Gastrocnemius medialis (tissue), 4 donors: ENCODE measurements at regions not wholly inside any gene's neighbourhood (a gene's known extent, or its start where the extent isn't known, plus 50 kb on each side); places are given as distances from the start of the nearest gene placed in this dataset.

Experiments
- ATAC-seq, 2 donors: fragments of 150-250 bp; one replicate each; pipeline ENCODE4 v1.9.1; 2016
- DNase-seq, 2 donors: peaks; one replicate each; pipeline ENCODE4 v3.0.0-alpha.2; 2019
- H3K27ac ChIP-seq, 4 donors: fragments of 200-600 bp; sonication (generic); 1 replicate in 1 of 4; 2 replicates in 3 of 4; pipeline ENCODE4 v1.5.1; 2016 to 2018; ENCODE audit warnings: mild to moderate bottlenecking in 2 of 4, moderate library complexity in 1 of 4
- H3K27me3 ChIP-seq, 3 donors: fragments of 200-600 bp; sonication (generic) in 2 of 3; 1 replicate in 1 of 3; 2 replicates in 2 of 3; pipeline versions ENCODE4 v1.5.1 to v1.6.0; 2016 to 2019; ENCODE audit warnings: mild to moderate bottlenecking in 1 of 3, moderate library complexity in 1 of 3
- H3K36me3 ChIP-seq, 2 donors: fragments of 200-600 bp; sonication (generic) in 1 of 2; one replicate each; pipeline ENCODE4 v1.5.1; 2017 to 2018
- H3K4me1 ChIP-seq, 2 donors: fragments of 200-600 bp; sonication (generic) in 1 of 2; one replicate each; pipeline ENCODE4 v1.5.1; 2016 to 2017; ENCODE audit warnings: mild to moderate bottlenecking in 2 of 2
- H3K4me3 ChIP-seq, 4 donors: fragments of 200-600 bp; sonication (generic) in 3 of 4; 1 replicate in 1 of 4; 2 replicates in 3 of 4; pipeline ENCODE4 v1.5.1; 2016 to 2019; ENCODE audit warnings: mild to moderate bottlenecking in 2 of 4
- H3K9me3 ChIP-seq, 3 donors: fragments of 200-600 bp; sonication (generic) in 2 of 3; 1 replicate in 1 of 3; 2 replicates in 2 of 3; pipeline ENCODE4 v1.5.1; 2016 to 2019
- POLR2A ChIP-seq, 2 donors: fragments of 450-650 bp; IDR thresholded peaks; one replicate each; pipeline ENCODE4 v1.6.1; 2017; ENCODE audit warnings: antibody characterized with exemption in 2 of 2, mild to moderate bottlenecking in 2 of 2, moderate library complexity in 2 of 2
- in situ Hi-C, 4 donors: fragments of 200-750 bp; cut with MboI; loops; one replicate each; pipeline versions ENCODE4 v1.15.0 to v1.8.0; 2017; ENCODE audit warnings: low sequenced_read_pairs in 4 of 4
- intact Hi-C: fragments of 100-400 bp; cut with DNase I; formaldehyde crosslinking; loops from one replicate; pipeline ENCODE4 v1.15.1; 2023; ENCODE audit warnings: low total_unique reads
- TF ChIP-seq, protein P1 (sequence below), 5 experiments: fragments of 450-650 bp in 3 of 5; fragments of 200-600 bp in 2 of 5; sonication (generic) in 2 of 5; IDR thresholded peaks in 4 of 5; conservative IDR thresholded peaks in 1 of 5; 1 replicate in 4 of 5; 2 replicates in 1 of 5; pipeline ENCODE4 v1.5.1; 2016 to 2019; ENCODE audit warnings: antibody characterized with exemption in 5 of 5, mild to moderate bottlenecking in 3 of 5, moderate library complexity in 3 of 5

DNA sequence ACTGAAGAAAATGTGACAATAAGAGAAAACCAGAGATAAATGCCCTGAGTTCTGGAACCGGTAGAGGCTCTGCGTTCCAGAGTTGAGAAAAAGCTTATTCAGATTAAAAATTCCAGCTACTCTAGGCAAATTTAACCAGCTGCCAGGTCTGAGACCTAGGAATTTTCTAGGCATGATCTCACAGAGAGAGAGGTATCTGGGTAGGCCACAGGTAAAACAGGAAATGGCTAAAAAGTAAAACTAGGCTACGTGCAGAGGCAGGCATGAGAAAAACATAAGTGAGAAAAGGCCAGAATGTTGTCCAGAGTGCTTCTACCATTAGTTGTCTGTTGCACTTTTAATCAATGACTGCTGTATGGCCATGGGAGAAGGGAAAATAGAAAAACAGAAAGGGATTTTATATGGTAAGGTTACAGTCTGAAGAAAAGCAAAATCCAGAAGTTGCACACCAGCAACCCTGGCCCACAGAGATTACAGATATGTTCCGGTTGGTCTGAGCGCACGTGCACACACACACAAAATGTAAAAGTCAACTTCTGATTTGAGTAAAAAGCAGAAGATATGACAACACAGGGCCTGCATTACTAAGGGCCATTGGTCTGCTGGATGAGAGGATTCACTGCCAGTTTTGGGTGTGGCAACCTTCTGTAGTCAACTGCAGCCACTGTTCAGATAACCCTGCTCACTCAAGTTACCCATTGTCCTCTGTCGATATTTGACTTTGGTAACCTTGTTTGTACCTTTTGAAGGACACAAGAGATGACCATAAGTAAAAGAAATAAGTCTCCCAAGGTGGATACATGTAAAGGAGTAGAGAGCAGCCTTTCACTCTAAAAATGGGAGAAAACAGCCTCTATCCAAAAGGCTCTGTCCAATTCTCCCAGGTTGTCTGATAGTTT lies 266.0 kb downstream of the DTWD2 start:
- in situ Hi-C loops: no loop called here
- DNase-seq (no peak), ATAC-seq (no peak)
- no peaks in the 10 kb centered on the region for H3K27me3 ChIP-seq
- no peak overlapping the region for H3K4me3 ChIP-seq
- intact Hi-C loops: no loop called here
- H3K9me3 ChIP-seq: no peaks in the 10 kb centered on the region
- no peaks in the 10 kb centered on the region for H3K4me1 ChIP-seq
- no peak for TF ChIP-seq POLR2A (IDR thresholded peaks at IDR 0.05)
- TF ChIP-seq, protein P1, sequence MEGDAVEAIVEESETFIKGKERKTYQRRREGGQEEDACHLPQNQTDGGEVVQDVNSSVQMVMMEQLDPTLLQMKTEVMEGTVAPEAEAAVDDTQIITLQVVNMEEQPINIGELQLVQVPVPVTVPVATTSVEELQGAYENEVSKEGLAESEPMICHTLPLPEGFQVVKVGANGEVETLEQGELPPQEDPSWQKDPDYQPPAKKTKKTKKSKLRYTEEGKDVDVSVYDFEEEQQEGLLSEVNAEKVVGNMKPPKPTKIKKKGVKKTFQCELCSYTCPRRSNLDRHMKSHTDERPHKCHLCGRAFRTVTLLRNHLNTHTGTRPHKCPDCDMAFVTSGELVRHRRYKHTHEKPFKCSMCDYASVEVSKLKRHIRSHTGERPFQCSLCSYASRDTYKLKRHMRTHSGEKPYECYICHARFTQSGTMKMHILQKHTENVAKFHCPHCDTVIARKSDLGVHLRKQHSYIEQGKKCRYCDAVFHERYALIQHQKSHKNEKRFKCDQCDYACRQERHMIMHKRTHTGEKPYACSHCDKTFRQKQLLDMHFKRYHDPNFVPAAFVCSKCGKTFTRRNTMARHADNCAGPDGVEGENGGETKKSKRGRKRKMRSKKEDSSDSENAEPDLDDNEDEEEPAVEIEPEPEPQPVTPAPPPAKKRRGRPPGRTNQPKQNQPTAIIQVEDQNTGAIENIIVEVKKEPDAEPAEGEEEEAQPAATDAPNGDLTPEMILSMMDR (IDR thresholded peaks at IDR 0.05 in 4 of 5, conservative IDR thresholded peaks at IDR 0.05 in 1 of 5): no peak
- H3K27ac ChIP-seq: no peak overlapping the region
- H3K36me3 ChIP-seq: no peaks in the 10 kb centered on the region

DNA sequence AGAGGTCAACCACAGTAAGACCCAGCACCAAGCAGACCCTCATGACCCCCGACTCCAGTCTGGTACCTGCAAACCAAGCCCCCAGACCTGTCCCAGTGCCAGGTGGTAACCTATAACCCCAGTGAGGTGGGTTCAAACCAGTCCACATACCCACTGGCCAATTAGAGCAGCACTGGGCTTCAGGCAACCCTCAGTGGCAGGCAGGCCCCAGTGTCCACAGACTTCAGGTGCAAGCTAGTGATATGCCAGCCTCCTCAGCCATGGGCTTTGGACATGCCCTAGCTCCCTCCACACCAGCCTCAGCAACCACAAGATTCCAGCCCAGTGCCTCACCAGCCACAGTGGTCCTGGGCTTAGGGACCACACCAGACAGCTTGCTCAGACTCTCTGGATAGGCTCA lies 276.6 kb downstream of the DTWD2 start:
- DNase-seq (no peak), ATAC-seq (no peak)
- Histone ChIP-seq H3K27me3 (no peaks in the 10 kb centered on the region), H3K36me3 (no peaks in the 10 kb centered on the region), H3K9me3 (no peaks in the 10 kb centered on the region), H3K4me3 (no peak overlapping the region), H3K4me1 (no peaks in the 10 kb centered on the region), H3K27ac (no peak overlapping the region)
- in situ Hi-C loops: no loop called here
- TF ChIP-seq POLR2A (IDR thresholded peaks at IDR 0.05): no peak
- TF ChIP-seq, protein P1 (IDR thresholded peaks at IDR 0.05 in 4 of 5, conservative IDR thresholded peaks at IDR 0.05 in 1 of 5): no peak
- intact Hi-C loops: no loop called here

DNA sequence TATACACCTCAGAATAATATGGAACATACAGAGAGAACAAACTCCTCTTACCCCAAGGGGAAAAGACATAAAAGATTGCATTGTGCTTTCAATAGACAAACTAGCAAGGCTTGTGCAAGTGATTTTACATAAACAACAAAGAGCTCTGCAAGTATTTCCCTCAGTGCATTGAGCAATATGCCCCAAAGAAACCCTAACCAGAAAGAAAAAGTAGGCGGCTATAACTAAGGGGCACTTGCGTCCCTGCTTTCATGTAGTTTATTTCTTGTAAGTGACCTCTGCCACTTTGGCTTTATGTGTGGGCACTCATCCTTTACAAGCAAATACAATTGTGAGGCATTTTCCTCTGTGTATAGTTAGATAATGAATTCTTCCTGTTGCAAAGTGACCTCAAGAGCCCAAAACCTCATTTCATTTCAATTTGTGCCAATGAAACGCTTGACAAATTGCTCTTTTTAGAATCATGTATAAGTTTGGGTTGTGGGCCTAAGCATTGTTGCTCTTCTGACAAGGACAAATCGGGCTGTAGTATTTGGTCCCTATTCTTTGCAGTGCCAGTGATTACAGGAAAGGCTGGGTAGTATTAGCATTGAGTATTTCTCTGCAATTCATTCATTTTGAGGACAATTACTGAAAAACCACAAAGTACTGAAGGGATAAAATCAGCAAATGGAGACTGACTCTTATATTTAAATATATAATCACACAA lies 282.2 kb downstream of the DTWD2 start:
- no peaks in the 10 kb centered on the region for H3K9me3 ChIP-seq
- H3K4me3 ChIP-seq: no peak overlapping the region
- no peaks in the 10 kb centered on the region for H3K4me1 ChIP-seq
- TF ChIP-seq POLR2A (IDR thresholded peaks at IDR 0.05): no peak
- TF ChIP-seq, protein P1 (IDR thresholded peaks at IDR 0.05 in 4 of 5, conservative IDR thresholded peaks at IDR 0.05 in 1 of 5): no peak
- DNase-seq (no peak), ATAC-seq (no peak)
- no peaks in the 10 kb centered on the region for H3K27me3 ChIP-seq
- H3K36me3 ChIP-seq: no peaks in the 10 kb centered on the region
- in situ Hi-C loops: no loop called here
- intact Hi-C loops: no loop called here
- H3K27ac ChIP-seq: no peak overlapping the region

DNA sequence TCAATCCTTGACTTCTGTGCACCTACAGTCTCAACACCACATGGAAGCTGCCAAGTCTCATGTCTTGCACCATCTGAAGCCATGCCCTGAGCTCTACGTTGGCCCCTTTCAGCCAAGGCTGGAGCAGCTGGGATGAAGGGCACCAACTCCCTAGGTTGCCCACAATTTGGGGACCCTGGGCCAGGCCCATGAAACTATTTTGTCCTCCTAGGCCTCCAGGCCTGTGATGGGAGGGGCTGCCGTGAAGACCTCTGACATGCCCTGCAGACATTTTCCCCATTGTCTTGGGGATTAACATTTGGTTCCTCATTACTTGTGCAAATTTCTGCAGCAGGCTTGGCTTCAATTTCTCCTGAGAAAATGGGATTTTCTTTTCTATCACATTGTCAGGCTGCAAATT lies 285.1 kb downstream of the DTWD2 start:
- H3K36me3 ChIP-seq: no peaks in the 10 kb centered on the region
- no peaks in the 10 kb centered on the region for H3K4me1 ChIP-seq
- H3K27me3 ChIP-seq: no peaks in the 10 kb centered on the region
- H3K9me3 ChIP-seq: no peaks in the 10 kb centered on the region
- intact Hi-C loops (no loop called here), in situ Hi-C loops (no loop called here)
- ATAC-seq (no peak), DNase-seq (no peak)
- TF ChIP-seq, protein P1 (IDR thresholded peaks at IDR 0.05 in 4 of 5, conservative IDR thresholded peaks at IDR 0.05 in 1 of 5): no peak
- no peak for TF ChIP-seq POLR2A (IDR thresholded peaks at IDR 0.05)
- H3K27ac ChIP-seq: no peak overlapping the region
- no peak overlapping the region for H3K4me3 ChIP-seq
